HG03097 (cell line): ENCODE measurements at regions not wholly inside any gene's neighbourhood (a gene's known extent, or its start where the extent isn't known, plus 50 kb on each side); places are given as distances from the start of the nearest gene placed in this dataset.

Source experiments
- ATAC-seq: cut with Tn5 transposase; IDR thresholded peaks from one replicate; pipeline ENCODE4 v1.9.1; 2021; ENCODE audit not compliant: unreplicated experiment, low FRiP score

GRCh38 chr10:130455111-130455695 lies 319.0 kb downstream of the GLRX3 start:
- no peak for ATAC-seq

GRCh38 chr10:130455791-130456190 lies 319.6 kb downstream of the GLRX3 start:
- ATAC-seq: no peak

- ATAC-seq: no peak
Measured at GRCh38 chr10:130456616-130457015, 320.4 kb downstream of the GLRX3 start.

GRCh38 chr10:130458509-130458908 lies 322.3 kb downstream of the GLRX3 start:
- no peak for ATAC-seq

- ATAC-seq: no peak
Measured at GRCh38 chr10:130459011-130459410, 322.8 kb downstream of the GLRX3 start.

- ATAC-seq: no peak
Measured at GRCh38 chr10:130459851-130460490, 323.8 kb downstream of the GLRX3 start.

- ATAC-seq: no peak
Measured at GRCh38 chr10:130461631-130462030, 325.4 kb downstream of the GLRX3 start.

- no peak for ATAC-seq
Measured at GRCh38 chr10:130463104-130463875, 327.1 kb downstream of the GLRX3 start.

GRCh38 chr10:130463876-130464364 lies 327.7 kb downstream of the GLRX3 start:
- no peak for ATAC-seq

GRCh38 chr10:130464426-130464825 lies 328.2 kb downstream of the GLRX3 start:
- ATAC-seq: no peak

GRCh38 chr10:130466271-130466997 lies 330.2 kb downstream of the GLRX3 start:
- no peak for ATAC-seq

- no peak for ATAC-seq
Measured at GRCh38 chr10:130470286-130470685, 334.1 kb downstream of the GLRX3 start.

- no peak for ATAC-seq
Measured at GRCh38 chr10:130470973-130471372, 334.8 kb downstream of the GLRX3 start.

GRCh38 chr10:130471486-130471885 lies 335.3 kb downstream of the GLRX3 start:
- no peak for ATAC-seq

GRCh38 chr10:130472236-130472635 lies 336.0 kb downstream of the GLRX3 start:
- no peak for ATAC-seq

GRCh38 chr10:130474591-130474990 lies 338.4 kb downstream of the GLRX3 start:
- no peak for ATAC-seq

- ATAC-seq: no peak
Measured at GRCh38 chr10:130477360-130477759, 341.2 kb downstream of the GLRX3 start.

GRCh38 chr10:130479146-130479545 lies 343.0 kb downstream of the GLRX3 start:
- ATAC-seq: no peak

GRCh38 chr10:130479926-130480325 lies 343.7 kb downstream of the GLRX3 start:
- no peak for ATAC-seq

- ATAC-seq: no peak
Measured at GRCh38 chr10:130480491-130480890, 344.3 kb downstream of the GLRX3 start.
